NCI-H146 treated with DMSO at 0.1 percent for 48 hours (cell line): ENCODE measurements at regions not wholly inside any gene's neighbourhood (a gene's known extent, or its start where the extent isn't known, plus 50 kb on each side); places are given as distances from the start of the nearest gene placed in this dataset.
"Not testable (repeated sequence)": the region's sequence is repeated elsewhere in the genome, so short reads cannot be mapped to it uniquely, and the experiment has no call there.

Source experiments
- DNase-seq: peaks from one replicate; lab custom pipeline; 2025; ENCODE audit not compliant: unreplicated experiment; lab: John Stamatoyannopoulos, UW

GRCh38 chr7:13742811-13743210 lies 246.7 kb downstream of the ETV1 start:
- DNase-seq: peak; percentile 36

- no peak for DNase-seq
Measured at GRCh38 chr7:13743226-13743625, 246.2 kb downstream of the ETV1 start.

GRCh38 chr7:13745530-13745929 lies 243.9 kb downstream of the ETV1 start:
- DNase-seq: peak; percentile 44

- DNase-seq: peak; percentile 15
Measured at GRCh38 chr7:13748998-13749397, 240.5 kb downstream of the ETV1 start.

GRCh38 chr7:13749636-13750035 lies 239.8 kb downstream of the ETV1 start:
- DNase-seq: no peak

GRCh38 chr7:13751766-13752165 lies 237.7 kb downstream of the ETV1 start:
- DNase-seq: no peak

GRCh38 chr7:13757841-13758240 lies 231.6 kb downstream of the ETV1 start:
- no peak for DNase-seq

GRCh38 chr7:13765853-13766252 lies 223.6 kb downstream of the ETV1 start:
- not testable (repeated sequence) for DNase-seq

GRCh38 chr7:13770305-13770704 lies 219.2 kb downstream of the ETV1 start:
- DNase-seq: no peak

- no peak for DNase-seq
Measured at GRCh38 chr7:13774976-13775375, 214.5 kb downstream of the ETV1 start.

- no peak for DNase-seq
Measured at GRCh38 chr7:13777242-13777641, 212.2 kb downstream of the ETV1 start.

GRCh38 chr7:13778967-13779366 lies 210.5 kb downstream of the ETV1 start:
- no peak for DNase-seq

GRCh38 chr7:13790611-13791010 lies 198.9 kb downstream of the ETV1 start:
- DNase-seq: no peak

GRCh38 chr7:13792208-13792607 lies 197.3 kb downstream of the ETV1 start:
- no peak for DNase-seq

GRCh38 chr7:13793926-13794325 lies 195.5 kb downstream of the ETV1 start:
- no peak for DNase-seq

GRCh38 chr7:13794581-13794980 lies 194.9 kb downstream of the ETV1 start:
- DNase-seq: no peak

- DNase-seq: no peak
Measured at GRCh38 chr7:13797545-13797944, 191.9 kb downstream of the ETV1 start.

GRCh38 chr7:13800694-13801448 lies 188.6 kb downstream of the ETV1 start:
- DNase-seq: no peak

- no peak for DNase-seq
Measured at GRCh38 chr7:13801669-13802068, 187.8 kb downstream of the ETV1 start.

- DNase-seq: no peak
Measured at GRCh38 chr7:13802651-13803050, 186.8 kb downstream of the ETV1 start.

GRCh38 chr7:13803134-13803533 lies 186.3 kb downstream of the ETV1 start:
- no peak for DNase-seq

GRCh38 chr7:13806089-13806867 lies 183.2 kb downstream of the ETV1 start:
- DNase-seq: not testable (repeated sequence)
